Esophagus squamous epithelium (tissue), 4 donors: ENCODE measurements at regions not wholly inside any gene's neighbourhood (a gene's known extent, or its start where the extent isn't known, plus 50 kb on each side); places are given as distances from the start of the nearest gene placed in this dataset.

Source experiments
- CTCF ChIP-seq, 6 experiments: fragments of 450-650 bp in 4 of 6; fragments of 200-600 bp in 2 of 6; sonication (generic) in 2 of 6; IDR thresholded peaks; one replicate each; pipeline ENCODE4 v1.5.1; 2016 to 2019; ENCODE audit warnings: antibody characterized with exemption in 6 of 6, mild to moderate bottlenecking in 4 of 6, moderate library complexity in 4 of 6
- POLR2A ChIP-seq, 4 donors: fragments of 450-650 bp; IDR thresholded peaks; one replicate each; pipeline ENCODE4 v1.6.1; 2017; ENCODE audit warnings: antibody characterized with exemption in 4 of 4, mild to moderate bottlenecking in 4 of 4, moderate library complexity in 3 of 4

GRCh38 chr13:95438297-95438696 lies 114.2 kb upstream of the CLDN10 start:
- no peak for TF ChIP-seq CTCF (IDR thresholded peaks at IDR 0.05)
- no peak for TF ChIP-seq POLR2A (IDR thresholded peaks at IDR 0.05)
